Adrenal gland (tissue), 5 donors: ENCODE measurements at regions not wholly inside any gene's neighbourhood (a gene's known extent, or its start where the extent isn't known, plus 50 kb on each side); places are given as distances from the start of the nearest gene placed in this dataset.

ENCODE experiments used
- POLR2A ChIP-seq, 2 donors: fragments of 450-650 bp; IDR thresholded peaks; one replicate each; pipeline ENCODE4 v1.6.1; 2017; ENCODE audit warnings: antibody characterized with exemption in 2 of 2, mild to moderate bottlenecking in 2 of 2, moderate library complexity in 1 of 2
- TF ChIP-seq, protein P1 (sequence below), 6 experiments: fragments of 450-650 bp in 4 of 6; fragments of 200-600 bp in 2 of 6; sonication (generic) in 1 of 6; IDR thresholded peaks; 1 replicate in 5 of 6; 2 replicates in 1 of 6; pipeline versions ENCODE4 v1.5.1 to v1.8.0; 2016 to 2021; ENCODE audit warnings: antibody characterized with exemption in 6 of 6, mild to moderate bottlenecking in 2 of 6, moderate library complexity in 1 of 6
- donor health status: DM: no; HTN: no; CAD: no.

- no peak for TF ChIP-seq POLR2A (IDR thresholded peaks at IDR 0.05)
- TF ChIP-seq, protein P1, sequence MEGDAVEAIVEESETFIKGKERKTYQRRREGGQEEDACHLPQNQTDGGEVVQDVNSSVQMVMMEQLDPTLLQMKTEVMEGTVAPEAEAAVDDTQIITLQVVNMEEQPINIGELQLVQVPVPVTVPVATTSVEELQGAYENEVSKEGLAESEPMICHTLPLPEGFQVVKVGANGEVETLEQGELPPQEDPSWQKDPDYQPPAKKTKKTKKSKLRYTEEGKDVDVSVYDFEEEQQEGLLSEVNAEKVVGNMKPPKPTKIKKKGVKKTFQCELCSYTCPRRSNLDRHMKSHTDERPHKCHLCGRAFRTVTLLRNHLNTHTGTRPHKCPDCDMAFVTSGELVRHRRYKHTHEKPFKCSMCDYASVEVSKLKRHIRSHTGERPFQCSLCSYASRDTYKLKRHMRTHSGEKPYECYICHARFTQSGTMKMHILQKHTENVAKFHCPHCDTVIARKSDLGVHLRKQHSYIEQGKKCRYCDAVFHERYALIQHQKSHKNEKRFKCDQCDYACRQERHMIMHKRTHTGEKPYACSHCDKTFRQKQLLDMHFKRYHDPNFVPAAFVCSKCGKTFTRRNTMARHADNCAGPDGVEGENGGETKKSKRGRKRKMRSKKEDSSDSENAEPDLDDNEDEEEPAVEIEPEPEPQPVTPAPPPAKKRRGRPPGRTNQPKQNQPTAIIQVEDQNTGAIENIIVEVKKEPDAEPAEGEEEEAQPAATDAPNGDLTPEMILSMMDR (IDR thresholded peaks at IDR 0.05) = no peak
These were observed 103.6 kb downstream of the TMX3 start for GRCh38 chr18:68611311-68611710.
